CD14-positive monocyte (primary cell): ENCODE measurements at regions not wholly inside any gene's neighbourhood (a gene's known extent, or its start where the extent isn't known, plus 50 kb on each side); places are given as distances from the start of the nearest gene placed in this dataset.

Experiments
- DNase-seq, 3 donors: peaks; one replicate each; pipeline ENCODE4 v3.0.0-alpha.2; 2011 to 2022
- H2AFZ ChIP-seq: 2 replicates; pipeline ENCODE4 v1.6.0; 2012; ENCODE audit warnings: mild to moderate bottlenecking, low read depth, low read length, inconsistent platforms; ENCODE audit not compliant: insufficient read depth, poor library complexity, severe bottlenecking
- H3K27ac ChIP-seq, 2 donors: 1 replicate in 1 of 2; 2 replicates in 1 of 2; pipeline ENCODE4 v1.5.1; 2012 to 2013; ENCODE audit warnings: low read length in 2 of 2, control low read depth in 1 of 2, inconsistent platforms in 1 of 2, low read depth in 1 of 2, mild to moderate bottlenecking in 1 of 2
- H3K27me3 ChIP-seq, 2 donors: one replicate each; pipeline versions ENCODE4 v1.6.0 to v1.6.1; 2011 to 2013; ENCODE audit warnings: low read length in 2 of 2; ENCODE audit not compliant: control insufficient read depth in 2 of 2, insufficient read depth in 2 of 2
- H3K36me3 ChIP-seq, 2 donors: replicated peaks in 1 of 2; 1 replicate in 1 of 2; 2 replicates in 1 of 2; pipeline versions ENCODE4 v1.5.1 to v1.6.1; 2012 to 2013; ENCODE audit warnings: low read length in 2 of 2, control low read depth in 1 of 2, inconsistent platforms in 1 of 2, mild to moderate bottlenecking in 1 of 2; ENCODE audit not compliant: insufficient read depth in 2 of 2, control insufficient read depth in 1 of 2
- H3K4me1 ChIP-seq, 2 donors: 1 replicate in 1 of 2; 2 replicates in 1 of 2; pipeline versions ENCODE4 v1.5.1 to v1.6.1; 2012 to 2013; ENCODE audit warnings: low read length in 2 of 2, control low read depth in 1 of 2, inconsistent platforms in 1 of 2, mild to moderate bottlenecking in 1 of 2, moderate library complexity in 1 of 2; ENCODE audit not compliant: insufficient read depth in 2 of 2, control insufficient read depth in 1 of 2
- H3K4me2 ChIP-seq: replicated peaks from 2 replicates; pipeline ENCODE3; 2012; ENCODE audit warnings: low read length, moderate library complexity, mild to moderate bottlenecking; ENCODE audit not compliant: poor library complexity, severe bottlenecking; ENCODE audit errors: extremely low read depth
- H3K4me3 ChIP-seq, 3 experiments: fragments of 200-600 bp in 1 of 3; sonication (generic) in 1 of 3; replicated peaks in 1 of 3; 1 replicate in 2 of 3; 2 replicates in 1 of 3; pipeline ENCODE4 v1.5.1; 2011 to 2013; ENCODE audit warnings: low read length in 3 of 3, mild to moderate bottlenecking in 3 of 3, control low read depth in 2 of 3, low read depth in 2 of 3, inconsistent platforms in 1 of 3, moderate library complexity in 1 of 3
- H3K79me2 ChIP-seq: 2 replicates; pipeline ENCODE4 v1.6.0; 2012; ENCODE audit warnings: mild to moderate bottlenecking, control low read depth, inconsistent platforms, low read length, moderate library complexity; ENCODE audit not compliant: insufficient read depth
- H3K9ac ChIP-seq: 2 replicates; pipeline ENCODE4 v1.6.0; 2017; ENCODE audit warnings: low read length, mild to moderate bottlenecking; ENCODE audit not compliant: insufficient read depth, poor library complexity, severe bottlenecking
- H3K9me3 ChIP-seq, 2 donors: replicated peaks in 1 of 2; 1 replicate in 1 of 2; 2 replicates in 1 of 2; pipeline versions ENCODE4 v1.5.1 to v1.6.1; 2012 to 2013; ENCODE audit warnings: low read length in 2 of 2, control low read depth in 1 of 2; ENCODE audit not compliant: control insufficient read depth in 1 of 2, insufficient read depth in 1 of 2
- H4K20me1 ChIP-seq: 2 replicates; pipeline ENCODE4 v1.6.0; 2012; ENCODE audit warnings: mild to moderate bottlenecking, low read length, control low read depth, moderate library complexity; ENCODE audit not compliant: insufficient read depth
- H3K27ac Mint-ChIP-seq, 7 donors: one replicate each; pipeline ENCODE4 v1.8.0; 2020; ENCODE audit warnings: mild to moderate bottlenecking in 7 of 7, mixed read lengths in 7 of 7, moderate library complexity in 6 of 7, inconsistent platforms in 2 of 7
- H3K27me3 Mint-ChIP-seq, 3 donors: one replicate each; pipeline ENCODE4 v1.8.0; 2021 to 2022; ENCODE audit warnings: low read depth in 3 of 3, mild to moderate bottlenecking in 3 of 3, mixed read lengths in 3 of 3, moderate library complexity in 3 of 3, inconsistent platforms in 1 of 3
- H3K36me3 Mint-ChIP-seq, 2 donors: one replicate each; pipeline ENCODE4 v1.8.0; 2020; ENCODE audit warnings: mixed read lengths in 2 of 2, inconsistent platforms in 1 of 2, mild to moderate bottlenecking in 1 of 2
- H3K4me1 Mint-ChIP-seq: one replicate; pipeline ENCODE4 v1.8.0; 2020; ENCODE audit warnings: mild to moderate bottlenecking, mixed read lengths
- H3K4me3 Mint-ChIP-seq, 2 donors: one replicate each; pipeline ENCODE4 v1.8.0; 2020; ENCODE audit warnings: mild to moderate bottlenecking in 2 of 2, mixed read lengths in 2 of 2, moderate library complexity in 1 of 2
- H3K9me3 Mint-ChIP-seq, 7 donors: one replicate each; pipeline ENCODE4 v1.8.0; 2020 to 2022; ENCODE audit warnings: mixed read lengths in 7 of 7, mild to moderate bottlenecking in 6 of 7, moderate library complexity in 6 of 7, inconsistent platforms in 2 of 7
- CTCF ChIP-seq: fragments of 200-600 bp; IDR thresholded peaks from one replicate; pipeline ENCODE4 v1.8.0; 2022; ENCODE audit warnings: antibody characterized with exemption, mild to moderate bottlenecking
- WGBS: methylation state at CpG from one replicate; pipeline ENCODE4 v1.1.5; 2013; ENCODE audit warnings: missing lambda C conversion rate; ENCODE audit not compliant: insufficient coverage; 5-methylcytosine and 5-hydroxymethylcytosine counted together
- intact Hi-C, 2 donors: fragments of 100-400 bp; cut with micrococcal nuclease; formaldehyde crosslinking; loops; one replicate each; pipeline versions ENCODE4 v1.15.0 to v1.15.1; 2023

- no peak for TF ChIP-seq CTCF
- no peak overlapping the region for H2AFZ ChIP-seq
- H3K4me1 Mint-ChIP-seq = no peaks in the 10 kb centered on the region
- no peaks in the 10 kb centered on the region for H3K79me2 ChIP-seq
- no peaks in the 10 kb centered on the region for H3K36me3 Mint-ChIP-seq
- H3K27me3 Mint-ChIP-seq = no peaks in the 10 kb centered on the region
- H3K9ac ChIP-seq = no peak overlapping the region
- H3K27me3 ChIP-seq = no peaks in the 10 kb centered on the region
- WGBS = 80% methylated on average over 1 of the region's 3 CpGs
- no peak overlapping the region for H3K4me2 ChIP-seq
- H3K9me3 ChIP-seq = no peaks in the 10 kb centered on the region
- no peaks in the 10 kb centered on the region for H4K20me1 ChIP-seq
- no peak for DNase-seq
- H3K4me1 ChIP-seq = no peaks in the 10 kb centered on the region
- no peaks in the 10 kb centered on the region for H3K36me3 ChIP-seq
- no peak overlapping the region for H3K4me3 Mint-ChIP-seq
- H3K9me3 Mint-ChIP-seq = no peaks in the 10 kb centered on the region
- no peak overlapping the region for H3K27ac ChIP-seq
- H3K27ac Mint-ChIP-seq = no peak overlapping the region
- H3K4me3 ChIP-seq = no peak overlapping the region
- intact Hi-C loops = no loop called here
These were observed 551.5 kb downstream of the RIT2 start for GRCh38 chr18:42563995-42564394.

GRCh38 chr18:42564761-42565160 is 550.7 kb downstream of the RIT2 start:
- H3K4me3 ChIP-seq = no peak overlapping the region
- DNase-seq = no peak
- H2AFZ ChIP-seq = no peak overlapping the region
- TF ChIP-seq CTCF = no peak
- H3K27ac Mint-ChIP-seq = no peak overlapping the region
- H3K36me3 ChIP-seq = no peaks in the 10 kb centered on the region
- no peak overlapping the region for H3K9ac ChIP-seq
- no peak overlapping the region for H3K4me3 Mint-ChIP-seq
- no peaks in the 10 kb centered on the region for H3K4me1 Mint-ChIP-seq
- no peak overlapping the region for H3K4me2 ChIP-seq
- H3K79me2 ChIP-seq = no peaks in the 10 kb centered on the region
- intact Hi-C loops = no loop called here
- H3K27me3 ChIP-seq = no peaks in the 10 kb centered on the region
- 83% methylated on average over 1 of the region's 1 CpG for WGBS
- H3K36me3 Mint-ChIP-seq = no peaks in the 10 kb centered on the region
- no peaks in the 10 kb centered on the region for H3K27me3 Mint-ChIP-seq
- H3K27ac ChIP-seq = no peak overlapping the region
- no peaks in the 10 kb centered on the region for H4K20me1 ChIP-seq
- H3K4me1 ChIP-seq = no peaks in the 10 kb centered on the region
- H3K9me3 ChIP-seq = no peaks in the 10 kb centered on the region
- no peaks in the 10 kb centered on the region for H3K9me3 Mint-ChIP-seq
